Prostate gland (tissue), 2 donors: ENCODE measurements at regions not wholly inside any gene's neighbourhood (a gene's known extent, or its start where the extent isn't known, plus 50 kb on each side); places are given as distances from the start of the nearest gene placed in this dataset.
"Not testable (repeated sequence)": the region's sequence is repeated elsewhere in the genome, so short reads cannot be mapped to it uniquely, and the experiment has no call there.

Source experiments
- DNase-seq: peaks from one replicate; pipeline ENCODE4 v3.0.0-alpha.2; 2019; ENCODE audit warnings: low spot score
- H3K27ac ChIP-seq, 2 donors: fragments of 200-600 bp; sonication (generic); 2 replicates each; pipeline ENCODE4 v1.5.1; 2017 to 2019
- H3K27me3 ChIP-seq: fragments of 200-600 bp; sonication (generic); replicated peaks from 2 replicates; pipeline ENCODE4 v1.5.1; 2019; ENCODE audit not compliant: insufficient read depth
- H3K36me3 ChIP-seq, 2 donors: fragments of 200-600 bp; sonication (generic); 1 replicate in 1 of 2; 2 replicates in 1 of 2; pipeline versions ENCODE4 v1.5.1 to v1.8.1; 2017 to 2019
- H3K4me1 ChIP-seq: fragments of 200-600 bp; sonication (generic); replicated peaks from 2 replicates; pipeline ENCODE4 v1.5.1; 2019
- H3K4me3 ChIP-seq, 2 donors: fragments of 200-600 bp; sonication (generic); 2 replicates each; pipeline ENCODE4 v1.5.1; 2017 to 2019
- H3K9me3 ChIP-seq: fragments of 200-600 bp; sonication (generic); 2 replicates; pipeline ENCODE4 v1.5.1; 2017
- CTCF ChIP-seq, 4 experiments: fragments of 200-600 bp in 2 of 4; fragments of 450-650 bp in 2 of 4; sonication (generic) in 2 of 4; IDR thresholded peaks; 1 replicate in 3 of 4; 2 replicates in 1 of 4; pipeline ENCODE4 v1.5.1; 2016 to 2019; ENCODE audit warnings: antibody characterized with exemption in 4 of 4, mild to moderate bottlenecking in 2 of 4, moderate library complexity in 2 of 4
- POLR2A ChIP-seq: fragments of 450-650 bp; IDR thresholded peaks from one replicate; pipeline ENCODE4 v1.6.1; 2016; ENCODE audit warnings: antibody characterized with exemption, mild to moderate bottlenecking
- POLR2AphosphoS5 ChIP-seq: sonication (generic); formaldehyde crosslinking; IDR thresholded peaks from one replicate; pipeline ENCODE4 v1.6.1; 2017; ENCODE audit warnings: antibody characterized with exemption
- WGBS: methylation state at CpG from one replicate; pipeline ENCODE4 v1.1.5; 2018; 5-methylcytosine and 5-hydroxymethylcytosine counted together
- intact Hi-C: fragments of 100-400 bp; cut with DNase I; formaldehyde crosslinking; loops from one replicate; pipeline ENCODE4 v1.14.2; 2022

- no peaks in the 10 kb centered on the region for H3K36me3 ChIP-seq
- no peak for DNase-seq
- no peaks in the 10 kb centered on the region for H3K27me3 ChIP-seq
- no peak for TF ChIP-seq POLR2AphosphoS5
- TF ChIP-seq POLR2A, result no peak
- no peak for TF ChIP-seq CTCF (IDR thresholded peaks at IDR 0.05)
- H3K4me3 ChIP-seq, result no peak overlapping the region
- no peaks in the 10 kb centered on the region for H3K4me1 ChIP-seq
- intact Hi-C loops, result loop anchor here (5.0 kb wide), 1 partner anchor 78 kb away; no protein-coding TSS in a partner anchor
- no peak overlapping the region for H3K27ac ChIP-seq
- H3K9me3 ChIP-seq, result no peaks in the 10 kb centered on the region
- WGBS, result 93% methylated on average over 8 of the region's 8 CpGs
Observed at GRCh38 chr9:129309041-129309430, 131.0 kb upstream of the IER5L start.

- Histone ChIP-seq H3K27ac (no peak overlapping the region), H3K4me3 (no peak overlapping the region), H3K4me1 (no peaks in the 10 kb centered on the region), H3K27me3 (no peaks in the 10 kb centered on the region), H3K9me3 (no peaks in the 10 kb centered on the region), H3K36me3 (no peaks in the 10 kb centered on the region)
- intact Hi-C loops, result loop anchor here (5.0 kb wide), 1 partner anchor 80 kb away; no protein-coding TSS in a partner anchor
- TF ChIP-seq POLR2A (no peak), POLR2AphosphoS5 (no peak), CTCF (IDR thresholded peaks at IDR 0.05) (no peak)
- 77% methylated on average over 13 of the region's 13 CpGs for WGBS
- DNase-seq, result no peak
Observed at GRCh38 chr9:129307227-129307970, 129.3 kb upstream of the IER5L start.

GRCh38 chr9:129306318-129306973 lies 128.4 kb upstream of the IER5L start:
- Histone ChIP-seq H3K27me3 (no peaks in the 10 kb centered on the region), H3K4me1 (no peaks in the 10 kb centered on the region), H3K27ac (no peak overlapping the region), H3K4me3 (no peak overlapping the region), H3K9me3 (no peaks in the 10 kb centered on the region), H3K36me3 (no peaks in the 10 kb centered on the region)
- intact Hi-C loops, result loop anchor here (5.0 kb wide), 1 partner anchor 81 kb away; no protein-coding TSS in a partner anchor
- TF ChIP-seq POLR2A (no peak), CTCF (IDR thresholded peaks at IDR 0.05) (no peak), POLR2AphosphoS5 (no peak)
- no peak for DNase-seq
- WGBS, result 88% methylated on average over 13 of the region's 13 CpGs

GRCh38 chr9:129305246-129305645 lies 127.2 kb upstream of the IER5L start:
- WGBS, result 80% methylated on average over 8 of the region's 8 CpGs
- Histone ChIP-seq H3K9me3 (no peaks in the 10 kb centered on the region), H3K27ac (no peak overlapping the region), H3K27me3 (no peaks in the 10 kb centered on the region), H3K4me1 (no peaks in the 10 kb centered on the region), H3K4me3 (no peak overlapping the region), H3K36me3 (no peaks in the 10 kb centered on the region)
- no peak for DNase-seq
- intact Hi-C loops, result loop anchor here (5.0 kb wide), 1 partner anchor 82 kb away; no protein-coding TSS in a partner anchor
- TF ChIP-seq POLR2A (no peak), POLR2AphosphoS5 (no peak), CTCF (IDR thresholded peaks at IDR 0.05) (no peak)

- Histone ChIP-seq H3K4me3 (no peak overlapping the region), H3K27me3 (no peaks in the 10 kb centered on the region), H3K9me3 (no peaks in the 10 kb centered on the region), H3K36me3 (no peaks in the 10 kb centered on the region), H3K4me1 (no peaks in the 10 kb centered on the region), H3K27ac (no peak overlapping the region)
- 92% methylated on average over 4 of the region's 4 CpGs for WGBS
- intact Hi-C loops, result no loop called here
- no peak for DNase-seq
- no peak for TF ChIP-seq POLR2A
- TF ChIP-seq CTCF (IDR thresholded peaks at IDR 0.05), result no peak
- TF ChIP-seq POLR2AphosphoS5, result no peak
Observed at GRCh38 chr9:129301941-129302340, 123.9 kb upstream of the IER5L start.

GRCh38 chr9:129296195-129296594 lies 118.1 kb upstream of the IER5L start:
- H3K4me1 ChIP-seq, H3K27ac ChIP-seq, H3K9me3 ChIP-seq, H3K27me3 ChIP-seq, H3K4me3 ChIP-seq, intact Hi-C loops, DNase-seq, H3K36me3 ChIP-seq: not testable (repeated sequence)
- 90% methylated on average over 3 of the region's 3 CpGs for WGBS
